Breast epithelium (tissue), 4 donors: ENCODE measurements at regions not wholly inside any gene's neighbourhood (a gene's known extent, or its start where the extent isn't known, plus 50 kb on each side); places are given as distances from the start of the nearest gene placed in this dataset.

Source experiments
- DNase-seq, 2 donors: peaks; one replicate each; pipeline ENCODE4 v3.0.0-alpha.2; 2019; ENCODE audit warnings: low spot score in 2 of 2
- H3K27ac ChIP-seq, 2 donors: fragments of 200-600 bp; sonication (generic) in 1 of 2; one replicate each; pipeline ENCODE4 v1.5.1; 2016 to 2019; ENCODE audit warnings: mild to moderate bottlenecking in 1 of 2
- H3K27me3 ChIP-seq, 2 donors: fragments of 200-600 bp; sonication (generic) in 1 of 2; one replicate each; pipeline versions ENCODE4 v1.5.1 to v1.6.0; 2017 to 2019; ENCODE audit warnings: control low read depth in 1 of 2, mild to moderate bottlenecking in 1 of 2
- H3K36me3 ChIP-seq: fragments of 200-600 bp; one replicate; pipeline ENCODE4 v1.5.1; 2019
- H3K4me1 ChIP-seq, 2 donors: fragments of 200-600 bp; sonication (generic); one replicate each; pipeline ENCODE4 v1.5.1; 2016 to 2019; ENCODE audit warnings: control low read depth in 1 of 2
- H3K4me3 ChIP-seq, 3 donors: fragments of 200-600 bp; sonication (generic); 1 replicate in 2 of 3; 2 replicates in 1 of 3; pipeline ENCODE4 v1.5.1; 2016 to 2019; ENCODE audit warnings: mild to moderate bottlenecking in 3 of 3, moderate library complexity in 2 of 3
- H3K9me3 ChIP-seq, 2 donors: fragments of 200-600 bp; sonication (generic) in 1 of 2; one replicate each; pipeline ENCODE4 v1.5.1; 2016 to 2019; ENCODE audit warnings: control low read depth in 1 of 2
- CTCF ChIP-seq, 3 donors: fragments of 450-650 bp; IDR thresholded peaks; one replicate each; pipeline ENCODE4 v1.5.1; 2016 to 2017; ENCODE audit warnings: antibody characterized with exemption in 3 of 3, mild to moderate bottlenecking in 3 of 3, moderate library complexity in 3 of 3
- POLR2A ChIP-seq: fragments of 450-650 bp; IDR thresholded peaks from one replicate; pipeline ENCODE4 v1.6.1; 2016; ENCODE audit warnings: antibody characterized with exemption, mild to moderate bottlenecking, moderate library complexity
- POLR2AphosphoS5 ChIP-seq, 3 donors: sonication (generic); formaldehyde crosslinking; IDR thresholded peaks; one replicate each; pipeline ENCODE4 v1.6.1; 2017; ENCODE audit warnings: antibody characterized with exemption in 3 of 3
- intact Hi-C: fragments of 100-400 bp; cut with DNase I; formaldehyde crosslinking; loops from one replicate; pipeline ENCODE4 v1.15.1; 2023; ENCODE audit warnings: low total_unique reads

- Histone ChIP-seq H3K4me3 (no peak overlapping the region), H3K27me3 (no peaks in the 10 kb centered on the region), H3K9me3 (no peaks in the 10 kb centered on the region), H3K4me1 (no peaks in the 10 kb centered on the region), H3K27ac (no peak overlapping the region), H3K36me3 (no peaks in the 10 kb centered on the region)
- DNase-seq, result no peak
- TF ChIP-seq CTCF (IDR thresholded peaks at IDR 0.05) (no peak), POLR2A (no peak), POLR2AphosphoS5 (IDR thresholded peaks at IDR 0.05) (no peak)
- intact Hi-C loops, result no loop called here
Observed at GRCh38 chr2:143974262-143974661, 545.7 kb downstream of the ZEB2 start.

GRCh38 chr2:143968860-143969259 lies 551.1 kb downstream of the ZEB2 start:
- Histone ChIP-seq H3K27ac (no peak overlapping the region), H3K36me3 (no peaks in the 10 kb centered on the region), H3K4me3 (no peak overlapping the region), H3K4me1 (no peaks in the 10 kb centered on the region), H3K27me3 (no peaks in the 10 kb centered on the region), H3K9me3 (no peaks in the 10 kb centered on the region)
- TF ChIP-seq POLR2A, result no peak
- no peak for TF ChIP-seq POLR2AphosphoS5 (IDR thresholded peaks at IDR 0.05)
- no peak for TF ChIP-seq CTCF (IDR thresholded peaks at IDR 0.05)
- no peak for DNase-seq
- intact Hi-C loops, result no loop called here

- TF ChIP-seq POLR2A, result no peak
- no peak for TF ChIP-seq CTCF (IDR thresholded peaks at IDR 0.05)
- no peak for TF ChIP-seq POLR2AphosphoS5 (IDR thresholded peaks at IDR 0.05)
- no peak for DNase-seq
- intact Hi-C loops, result no loop called here
- no peaks in the 10 kb centered on the region for H3K36me3 ChIP-seq
- no peak overlapping the region for H3K27ac ChIP-seq
- no peaks in the 10 kb centered on the region for H3K27me3 ChIP-seq
- no peak overlapping the region for H3K4me3 ChIP-seq
- no peaks in the 10 kb centered on the region for H3K4me1 ChIP-seq
- H3K9me3 ChIP-seq, result no peaks in the 10 kb centered on the region
Observed at GRCh38 chr2:143968360-143968759, 551.6 kb downstream of the ZEB2 start.

- no peaks in the 10 kb centered on the region for H3K27me3 ChIP-seq
- no peak for DNase-seq
- no peaks in the 10 kb centered on the region for H3K4me1 ChIP-seq
- no peak overlapping the region for H3K27ac ChIP-seq
- no peak for TF ChIP-seq CTCF (IDR thresholded peaks at IDR 0.05)
- TF ChIP-seq POLR2AphosphoS5 (IDR thresholded peaks at IDR 0.05), result no peak
- TF ChIP-seq POLR2A, result no peak
- H3K9me3 ChIP-seq, result no peaks in the 10 kb centered on the region
- no peaks in the 10 kb centered on the region for H3K36me3 ChIP-seq
- intact Hi-C loops, result no loop called here
- H3K4me3 ChIP-seq, result no peak overlapping the region
Observed at GRCh38 chr2:143965493-143966164, 554.3 kb downstream of the ZEB2 start.

GRCh38 chr2:143964891-143965290 lies 555.0 kb downstream of the ZEB2 start:
- no peaks in the 10 kb centered on the region for H3K27me3 ChIP-seq
- H3K36me3 ChIP-seq, result no peaks in the 10 kb centered on the region
- intact Hi-C loops, result no loop called here
- no peaks in the 10 kb centered on the region for H3K9me3 ChIP-seq
- TF ChIP-seq CTCF (IDR thresholded peaks at IDR 0.05) (no peak), POLR2AphosphoS5 (IDR thresholded peaks at IDR 0.05) (no peak), POLR2A (no peak)
- DNase-seq, result no peak
- no peak overlapping the region for H3K27ac ChIP-seq
- no peak overlapping the region for H3K4me3 ChIP-seq
- no peaks in the 10 kb centered on the region for H3K4me1 ChIP-seq
